ENCODE measurements at regions not wholly inside any gene's neighbourhood (a gene's known extent, or its start where the extent isn't known, plus 50 kb on each side); places are given as distances from the start of the nearest gene placed in this dataset.

GRCh38 chr2:128413718-128414341 lies 95.2 kb upstream of the HS6ST1 start:
- TF ChIP-seq CTCF (IDR thresholded peaks at IDR 0.05; ENCODE audit: low read depth, low read length) (no peak), EZH2phosphoT487 (IDR thresholded peaks at IDR 0.05; ENCODE audit: low read depth) (no peak)
